ENCODE measurements at regions not wholly inside any gene's neighbourhood (a gene's known extent, or its start where the extent isn't known, plus 50 kb on each side); places are given as distances from the start of the nearest gene placed in this dataset.

DNA sequence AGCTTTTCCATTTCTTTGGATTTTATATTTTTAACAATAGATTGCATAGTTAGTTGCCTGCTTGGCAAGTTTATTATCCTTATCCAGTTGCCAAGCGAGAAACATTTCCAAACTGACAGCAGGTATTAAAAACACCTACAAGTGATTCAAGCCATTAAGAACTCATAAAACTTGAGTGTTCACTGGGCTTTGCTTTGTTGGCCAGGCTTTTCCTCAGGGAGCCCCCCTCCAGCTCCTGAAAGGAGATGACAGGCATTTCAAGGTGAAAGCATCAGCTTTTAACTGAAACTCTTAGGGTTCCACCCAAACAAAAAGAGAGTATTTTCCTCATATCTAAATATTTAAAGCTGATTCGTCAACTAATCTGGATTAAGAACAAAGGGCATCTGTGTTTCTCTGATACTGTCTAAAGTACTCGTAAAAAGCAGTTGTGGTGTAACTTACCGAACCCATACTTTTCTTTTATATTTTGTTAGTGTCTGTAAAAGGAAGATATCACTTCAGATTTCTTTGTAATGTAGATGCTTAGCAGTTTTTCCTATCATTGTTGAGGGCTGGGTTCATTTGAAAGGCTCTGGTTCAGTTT, 363.4 kb downstream of the OTOL1 start:
- TF ChIP-seq EZH2 (IDR thresholded peaks at IDR 0.05; ENCODE audit: borderline replicate concordance, control insufficient read depth, low read depth, low read length) (no peak), BHLHE40 (IDR thresholded peaks at IDR 0.05; ENCODE audit: borderline replicate concordance in 1 of 2, low read depth in 2 of 2, low read length in 1 of 2) (no peak), SMAD1 (IDR thresholded peaks at IDR 0.05; ENCODE audit: low read depth, partially characterized antibody) (no peak)
- TF ChIP-seq, protein P1, sequence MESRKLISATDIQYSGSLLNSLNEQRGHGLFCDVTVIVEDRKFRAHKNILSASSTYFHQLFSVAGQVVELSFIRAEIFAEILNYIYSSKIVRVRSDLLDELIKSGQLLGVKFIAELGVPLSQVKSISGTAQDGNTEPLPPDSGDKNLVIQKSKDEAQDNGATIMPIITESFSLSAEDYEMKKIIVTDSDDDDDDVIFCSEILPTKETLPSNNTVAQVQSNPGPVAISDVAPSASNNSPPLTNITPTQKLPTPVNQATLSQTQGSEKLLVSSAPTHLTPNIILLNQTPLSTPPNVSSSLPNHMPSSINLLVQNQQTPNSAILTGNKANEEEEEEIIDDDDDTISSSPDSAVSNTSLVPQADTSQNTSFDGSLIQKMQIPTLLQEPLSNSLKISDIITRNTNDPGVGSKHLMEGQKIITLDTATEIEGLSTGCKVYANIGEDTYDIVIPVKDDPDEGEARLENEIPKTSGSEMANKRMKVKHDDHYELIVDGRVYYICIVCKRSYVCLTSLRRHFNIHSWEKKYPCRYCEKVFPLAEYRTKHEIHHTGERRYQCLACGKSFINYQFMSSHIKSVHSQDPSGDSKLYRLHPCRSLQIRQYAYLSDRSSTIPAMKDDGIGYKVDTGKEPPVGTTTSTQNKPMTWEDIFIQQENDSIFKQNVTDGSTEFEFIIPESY (IDR thresholded peaks at IDR 0.05): no peak
- TF ChIP-seq, protein P2, sequence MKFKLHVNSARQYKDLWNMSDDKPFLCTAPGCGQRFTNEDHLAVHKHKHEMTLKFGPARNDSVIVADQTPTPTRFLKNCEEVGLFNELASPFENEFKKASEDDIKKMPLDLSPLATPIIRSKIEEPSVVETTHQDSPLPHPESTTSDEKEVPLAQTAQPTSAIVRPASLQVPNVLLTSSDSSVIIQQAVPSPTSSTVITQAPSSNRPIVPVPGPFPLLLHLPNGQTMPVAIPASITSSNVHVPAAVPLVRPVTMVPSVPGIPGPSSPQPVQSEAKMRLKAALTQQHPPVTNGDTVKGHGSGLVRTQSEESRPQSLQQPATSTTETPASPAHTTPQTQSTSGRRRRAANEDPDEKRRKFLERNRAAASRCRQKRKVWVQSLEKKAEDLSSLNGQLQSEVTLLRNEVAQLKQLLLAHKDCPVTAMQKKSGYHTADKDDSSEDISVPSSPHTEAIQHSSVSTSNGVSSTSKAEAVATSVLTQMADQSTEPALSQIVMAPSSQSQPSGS (IDR thresholded peaks at IDR 0.05; ENCODE audit: low read length): no peak
